ENCODE measurements at regions not wholly inside any gene's neighbourhood (a gene's known extent, or its start where the extent isn't known, plus 50 kb on each side); places are given as distances from the start of the nearest gene placed in this dataset.

DNA sequence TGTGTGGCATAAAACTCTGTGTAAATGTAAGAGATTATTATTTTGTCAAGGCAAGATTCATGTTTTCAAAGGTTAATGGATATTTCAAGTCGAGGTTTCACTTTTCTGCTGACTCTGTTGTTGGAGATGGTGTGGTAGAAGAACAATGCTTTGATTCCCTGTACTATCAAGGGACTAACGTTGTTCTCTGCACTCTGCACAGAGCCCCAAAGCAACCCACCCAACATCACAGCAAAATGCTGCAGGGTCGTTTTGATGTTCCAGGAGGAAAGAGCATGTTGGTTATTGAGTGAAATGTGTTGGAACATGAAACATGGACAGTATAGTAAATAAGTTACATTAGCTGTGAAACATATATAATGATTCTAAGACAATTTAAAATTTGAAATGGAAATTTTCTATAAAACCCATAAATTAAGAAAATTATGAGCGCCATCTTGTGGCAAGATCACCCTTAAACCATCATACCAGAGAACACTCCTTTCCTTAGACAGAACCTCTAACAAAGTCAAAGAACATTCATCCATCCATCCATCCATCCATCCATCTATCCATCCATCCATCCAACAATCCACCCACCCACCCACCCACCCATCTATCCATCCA lies 164.4 kb upstream of the ZBED5 start:
- no peaks in the 10 kb centered on the region for H3K36me3 ChIP-seq (ENCODE audit: control insufficient read depth, insufficient read depth, low read length)
- DNase-seq (ENCODE audit: low read depth) = peak; percentile 20
- H3K4me3 ChIP-seq (ENCODE audit: low read depth, low read length) = no peak overlapping the region
- TF ChIP-seq, protein P1, sequence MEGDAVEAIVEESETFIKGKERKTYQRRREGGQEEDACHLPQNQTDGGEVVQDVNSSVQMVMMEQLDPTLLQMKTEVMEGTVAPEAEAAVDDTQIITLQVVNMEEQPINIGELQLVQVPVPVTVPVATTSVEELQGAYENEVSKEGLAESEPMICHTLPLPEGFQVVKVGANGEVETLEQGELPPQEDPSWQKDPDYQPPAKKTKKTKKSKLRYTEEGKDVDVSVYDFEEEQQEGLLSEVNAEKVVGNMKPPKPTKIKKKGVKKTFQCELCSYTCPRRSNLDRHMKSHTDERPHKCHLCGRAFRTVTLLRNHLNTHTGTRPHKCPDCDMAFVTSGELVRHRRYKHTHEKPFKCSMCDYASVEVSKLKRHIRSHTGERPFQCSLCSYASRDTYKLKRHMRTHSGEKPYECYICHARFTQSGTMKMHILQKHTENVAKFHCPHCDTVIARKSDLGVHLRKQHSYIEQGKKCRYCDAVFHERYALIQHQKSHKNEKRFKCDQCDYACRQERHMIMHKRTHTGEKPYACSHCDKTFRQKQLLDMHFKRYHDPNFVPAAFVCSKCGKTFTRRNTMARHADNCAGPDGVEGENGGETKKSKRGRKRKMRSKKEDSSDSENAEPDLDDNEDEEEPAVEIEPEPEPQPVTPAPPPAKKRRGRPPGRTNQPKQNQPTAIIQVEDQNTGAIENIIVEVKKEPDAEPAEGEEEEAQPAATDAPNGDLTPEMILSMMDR (IDR thresholded peaks at IDR 0.05; ENCODE audit: insufficient read depth, low read length, severe bottlenecking) = peak; percentile 31
- H3K27me3 ChIP-seq (ENCODE audit: control insufficient read depth, insufficient read depth, low read length) = no peaks in the 10 kb centered on the region
- no peak for FAIRE-seq

DNA sequence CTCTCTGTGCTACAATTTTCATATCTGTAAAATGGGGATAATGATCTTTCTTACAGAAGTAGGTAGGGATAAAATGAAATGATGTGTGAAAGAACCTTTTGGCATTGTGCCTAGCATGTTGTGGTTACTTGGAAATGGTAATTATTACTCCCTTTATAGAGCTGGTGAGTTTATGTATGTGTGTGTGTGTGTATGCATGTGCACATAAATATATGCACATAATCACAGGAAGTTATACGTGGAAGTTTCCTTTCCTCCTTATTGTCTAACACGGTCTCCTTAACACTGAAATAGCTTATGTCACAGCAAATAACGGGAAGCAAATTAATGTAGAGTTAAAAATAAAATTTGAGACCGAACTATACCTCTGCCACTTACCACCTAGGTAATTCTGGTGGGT lies 163.7 kb upstream of the ZBED5 start:
- H3K36me3 ChIP-seq (ENCODE audit: control insufficient read depth, insufficient read depth, low read length) = no peaks in the 10 kb centered on the region
- TF ChIP-seq, protein P1 (IDR thresholded peaks at IDR 0.05; ENCODE audit: insufficient read depth, low read length, severe bottlenecking) = no peak
- FAIRE-seq (no peak), DNase-seq (ENCODE audit: low read depth) (no peak)
- no peaks in the 10 kb centered on the region for H3K27me3 ChIP-seq (ENCODE audit: control insufficient read depth, insufficient read depth, low read length)
- H3K4me3 ChIP-seq (ENCODE audit: low read depth, low read length) = no peak overlapping the region

DNA sequence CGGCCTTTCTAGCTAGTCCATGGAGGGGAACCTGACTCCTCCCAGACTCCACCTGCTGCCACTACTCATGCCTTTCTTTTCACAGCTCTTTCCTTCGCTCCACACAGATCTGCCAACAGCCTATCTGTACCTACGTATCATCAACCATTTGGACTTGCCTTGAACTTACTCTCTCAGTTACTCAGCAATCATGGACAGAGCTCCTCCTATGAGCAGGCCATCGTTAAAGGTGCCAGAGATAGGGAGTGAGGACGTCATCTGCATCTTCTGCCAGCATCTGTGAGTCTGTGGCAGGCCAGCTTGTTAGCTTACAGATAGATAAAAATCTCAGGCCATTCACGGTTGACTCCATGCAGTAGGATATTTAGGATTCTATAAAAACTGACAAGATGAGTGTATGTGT lies 162.9 kb upstream of the ZBED5 start:
- no peaks in the 10 kb centered on the region for H3K27me3 ChIP-seq (ENCODE audit: control insufficient read depth, insufficient read depth, low read length)
- H3K4me3 ChIP-seq (ENCODE audit: low read depth, low read length) = no peak overlapping the region
- TF ChIP-seq, protein P1 (IDR thresholded peaks at IDR 0.05; ENCODE audit: insufficient read depth, low read length, severe bottlenecking) = no peak
- no peaks in the 10 kb centered on the region for H3K36me3 ChIP-seq (ENCODE audit: control insufficient read depth, insufficient read depth, low read length)
- DNase-seq (ENCODE audit: low read depth) = no peak
- FAIRE-seq = no peak

DNA sequence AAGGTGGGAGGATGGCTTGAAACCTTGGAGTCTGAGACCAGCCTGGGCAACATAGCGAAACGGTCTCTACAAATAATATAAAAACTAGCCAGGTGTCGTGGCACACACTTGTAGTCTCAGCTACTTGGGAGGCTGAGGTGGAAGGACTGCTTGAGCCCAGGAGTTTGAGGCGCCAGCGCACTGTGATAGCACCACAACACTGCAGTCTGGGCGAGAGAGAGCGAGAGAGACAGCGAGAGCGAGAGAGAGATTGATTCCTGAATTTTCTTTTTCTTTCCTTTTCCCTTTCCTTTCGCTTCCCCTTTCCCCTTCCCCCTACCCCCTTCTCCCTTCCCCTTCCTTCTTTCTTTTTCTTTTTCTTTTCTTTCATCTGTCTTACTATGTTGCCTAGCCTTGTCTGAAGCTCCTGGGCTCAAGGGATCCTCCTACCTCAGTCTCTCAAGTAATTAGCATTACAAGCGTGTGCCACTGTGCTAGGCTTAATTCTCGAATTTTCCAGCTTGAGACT lies 162.4 kb upstream of the ZBED5 start:
- no peak overlapping the region for H3K4me3 ChIP-seq (ENCODE audit: low read depth, low read length)
- FAIRE-seq (no peak), DNase-seq (ENCODE audit: low read depth) (no peak)
- no peaks in the 10 kb centered on the region for H3K36me3 ChIP-seq (ENCODE audit: control insufficient read depth, insufficient read depth, low read length)
- no peaks in the 10 kb centered on the region for H3K27me3 ChIP-seq (ENCODE audit: control insufficient read depth, insufficient read depth, low read length)
- TF ChIP-seq, protein P1 (IDR thresholded peaks at IDR 0.05; ENCODE audit: insufficient read depth, low read length, severe bottlenecking) = no peak

DNA sequence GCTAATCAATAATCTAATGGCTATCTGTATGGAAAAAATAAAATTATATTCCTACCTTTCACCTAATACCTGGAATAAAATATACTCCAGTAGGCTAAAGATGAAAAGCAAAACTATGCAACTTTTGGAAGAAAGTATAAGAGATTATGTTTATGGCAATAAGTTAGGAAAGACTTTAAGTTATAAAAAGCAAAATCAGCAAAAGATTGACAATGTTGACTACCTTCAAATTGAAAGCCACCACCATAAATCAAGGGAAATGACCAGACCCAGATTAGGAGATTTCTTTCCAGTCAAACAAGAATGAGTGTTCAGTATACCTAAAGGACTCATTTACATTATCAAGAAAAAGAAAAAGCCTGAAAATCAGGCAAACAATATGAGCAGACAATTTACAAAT lies 159.1 kb upstream of the ZBED5 start:
- no peak for DNase-seq (ENCODE audit: low read depth)
- no peak for FAIRE-seq
- Histone ChIP-seq H3K36me3 (ENCODE audit: control insufficient read depth, insufficient read depth, low read length) (no peaks in the 10 kb centered on the region), H3K27me3 (ENCODE audit: control insufficient read depth, insufficient read depth, low read length) (no peaks in the 10 kb centered on the region), H3K4me3 (ENCODE audit: low read depth, low read length) (no peak overlapping the region)
- TF ChIP-seq, protein P1 (IDR thresholded peaks at IDR 0.05; ENCODE audit: insufficient read depth, low read length, severe bottlenecking) = no peak

DNA sequence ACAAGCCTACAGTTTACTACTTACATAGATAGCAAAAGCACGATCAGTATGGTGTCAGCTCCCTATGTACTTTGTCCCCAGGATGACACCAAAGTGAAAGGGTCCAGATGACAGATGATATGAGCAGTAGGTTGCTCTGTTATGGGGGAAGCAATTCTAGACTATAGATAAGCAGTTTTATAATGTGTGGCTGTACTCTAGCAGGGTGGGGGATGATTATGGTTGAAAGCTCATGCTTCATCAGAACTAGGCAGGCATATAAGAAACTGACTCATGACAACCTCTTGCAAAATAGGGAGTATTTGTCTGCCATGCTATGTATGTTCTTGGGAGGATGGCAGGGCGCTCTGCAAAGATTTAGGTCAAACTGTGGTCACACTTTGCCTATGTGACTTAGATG lies 158.2 kb upstream of the ZBED5 start:
- FAIRE-seq = no peak
- Histone ChIP-seq H3K27me3 (ENCODE audit: control insufficient read depth, insufficient read depth, low read length) (no peaks in the 10 kb centered on the region), H3K36me3 (ENCODE audit: control insufficient read depth, insufficient read depth, low read length) (no peaks in the 10 kb centered on the region), H3K4me3 (ENCODE audit: low read depth, low read length) (no peak overlapping the region)
- TF ChIP-seq, protein P1 (IDR thresholded peaks at IDR 0.05; ENCODE audit: insufficient read depth, low read length, severe bottlenecking) = no peak
- peak; percentile 40 for DNase-seq (ENCODE audit: low read depth)

All from bronchial epithelial cell (primary cell).